ENCODE measurements at regions not wholly inside any gene's neighbourhood (a gene's known extent, or its start where the extent isn't known, plus 50 kb on each side); places are given as distances from the start of the nearest gene placed in this dataset.
"Not testable (repeated sequence)": the region's sequence is repeated elsewhere in the genome, so short reads cannot be mapped to it uniquely, and the experiment has no call there.

GRCh38 chr15:72866182-72866581, 82.6 kb upstream of the ADPGK start:
- no peak for DNase-seq (ENCODE audit: low read depth)

DNA sequence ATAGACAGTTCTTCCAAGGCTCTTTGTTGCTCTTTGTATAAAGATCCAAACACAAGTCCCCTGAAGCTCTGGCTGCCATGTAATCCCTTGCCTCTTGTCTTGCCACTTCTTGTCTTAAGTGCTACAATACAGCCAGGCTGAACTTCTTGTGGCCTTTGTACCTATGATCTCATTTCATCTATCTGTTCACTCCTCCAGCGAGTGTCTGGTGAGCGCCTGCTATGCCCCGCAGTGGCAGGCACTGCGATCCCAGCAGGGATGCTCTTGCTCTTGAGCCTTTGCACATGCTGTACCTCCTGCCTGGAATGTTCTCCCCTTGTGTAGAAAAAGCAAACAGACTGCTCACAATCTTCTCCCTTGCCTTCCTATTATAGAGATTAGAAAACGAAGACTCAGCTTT, 81.9 kb upstream of the ADPGK start:
- no peak for DNase-seq (ENCODE audit: low read depth)

DNA sequence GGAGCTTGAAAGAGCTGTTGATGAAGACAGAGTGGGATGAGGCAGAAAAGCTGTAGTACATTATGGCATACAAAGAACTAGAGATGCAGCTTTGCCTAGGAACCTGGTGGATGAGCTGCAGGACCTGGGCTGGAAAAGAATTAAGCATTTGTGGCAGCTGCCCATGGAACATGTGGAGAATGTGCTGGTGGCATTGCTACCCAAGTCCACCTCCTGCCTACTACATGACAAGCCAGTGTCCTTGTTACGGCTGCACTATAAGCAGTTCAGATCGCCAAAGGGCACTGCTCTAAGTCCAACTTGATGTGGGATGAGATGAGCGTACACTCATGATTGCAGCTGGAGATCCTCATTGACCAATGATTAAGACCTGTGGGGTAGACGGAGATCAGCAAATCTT, 81.1 kb upstream of the ADPGK start:
- no peak for DNase-seq (ENCODE audit: low read depth)

DNA sequence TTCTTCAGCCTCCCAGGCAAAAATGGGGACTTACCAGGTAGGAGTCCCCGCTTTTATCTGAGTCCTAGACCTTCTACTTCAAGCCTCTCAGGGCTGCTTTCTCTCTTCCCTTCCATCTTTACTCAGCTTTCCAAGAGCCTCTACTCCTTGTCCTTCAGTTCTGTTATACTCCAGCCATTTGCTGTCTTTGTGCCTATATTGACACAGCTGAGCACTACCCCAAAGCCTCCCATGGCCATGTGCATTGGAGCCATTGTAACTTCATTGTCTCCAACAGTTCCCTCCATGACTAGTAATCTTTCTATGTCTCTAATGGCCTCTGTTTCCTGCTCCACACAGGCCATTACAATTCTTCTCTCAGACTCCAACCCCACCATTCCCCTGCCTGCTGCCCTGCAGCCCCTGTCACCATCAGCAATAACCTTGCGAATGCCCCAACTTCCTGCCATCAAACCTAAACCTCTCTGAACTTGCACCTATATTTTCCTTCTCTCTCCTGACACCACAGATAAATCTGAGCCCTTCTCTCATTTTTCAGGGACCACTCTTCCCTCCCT, 77.9 kb upstream of the ADPGK start:
- DNase-seq (ENCODE audit: low read depth), result no peak

DNA sequence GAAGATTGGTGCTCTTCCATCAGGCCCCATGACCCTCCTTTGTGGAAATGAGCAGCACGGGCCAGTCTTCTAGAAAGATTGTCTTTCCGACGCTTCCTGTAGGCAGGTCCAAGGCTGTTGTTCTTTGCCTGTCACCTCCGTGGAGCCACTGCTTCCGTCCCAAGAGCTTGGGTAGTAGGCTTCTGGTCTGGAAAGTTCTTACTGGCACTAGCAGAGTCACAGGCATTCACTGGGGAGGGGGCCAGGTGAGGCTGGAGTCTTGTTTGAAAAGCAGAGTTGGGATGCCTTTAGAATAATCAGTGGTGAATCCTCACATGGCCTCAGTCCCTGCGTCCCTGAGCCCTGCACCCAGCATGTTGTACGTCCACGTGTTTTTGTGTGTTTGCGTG, 76.2 kb upstream of the ADPGK start:
- DNase-seq (ENCODE audit: low read depth), result no peak

- no peak for DNase-seq (ENCODE audit: low read depth)
Measured at GRCh38 chr15:72859017-72859756, 75.6 kb upstream of the ADPGK start.

DNA sequence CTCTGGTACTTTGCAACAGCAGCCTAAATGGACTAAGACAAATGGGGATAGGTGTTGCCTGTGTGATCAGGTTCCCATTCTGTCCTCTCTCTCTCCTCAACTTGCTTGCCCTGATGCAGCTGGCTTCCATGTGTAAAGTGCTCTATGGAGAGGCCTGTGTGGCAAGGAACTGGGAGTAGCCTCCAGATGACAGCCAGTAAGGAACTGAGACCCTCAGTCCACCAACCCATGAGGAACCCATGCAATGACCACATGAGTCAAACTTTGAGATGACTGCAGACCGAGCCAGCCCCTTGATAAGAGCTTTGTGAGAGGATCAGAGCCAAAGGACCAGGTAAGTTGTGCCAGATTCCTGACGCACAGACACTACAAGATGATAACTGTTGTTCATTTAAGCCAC, 74.6 kb upstream of the ADPGK start:
- no peak for DNase-seq (ENCODE audit: low read depth)

DNA sequence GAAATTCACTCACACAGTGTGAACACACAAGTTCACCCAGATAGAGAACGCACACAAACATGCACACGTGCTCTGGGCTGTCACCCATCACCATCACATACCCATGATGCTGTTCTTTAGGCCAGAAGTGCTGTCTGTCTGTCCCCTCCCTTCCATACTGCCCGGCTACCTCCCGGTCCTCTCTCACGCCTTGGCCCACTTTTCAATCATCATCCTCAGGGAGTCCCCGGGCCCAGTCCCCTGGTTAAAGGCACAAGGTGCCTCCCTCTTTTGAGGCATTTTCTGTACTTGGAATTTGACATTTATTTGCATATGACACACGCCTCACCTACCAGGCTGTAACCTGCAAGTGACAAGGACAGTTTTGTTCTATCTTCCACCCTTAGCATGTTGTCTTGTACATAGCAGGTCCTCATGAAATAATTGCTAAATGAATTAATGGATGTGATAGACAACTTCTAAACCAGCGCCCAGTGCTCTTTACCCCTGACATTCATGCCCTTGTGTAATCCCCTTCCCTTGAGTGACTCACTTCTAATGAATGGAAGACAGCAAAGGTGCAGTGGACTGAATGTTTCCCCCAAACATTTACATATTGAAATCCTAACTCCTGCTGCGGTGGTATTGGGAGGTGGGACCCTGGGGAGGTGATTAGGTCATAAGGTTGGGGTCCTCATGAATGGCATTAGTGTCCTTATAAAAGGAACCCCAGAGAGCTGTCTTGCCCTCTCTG, 73.9 kb upstream of the ADPGK start:
- no peak for DNase-seq (ENCODE audit: low read depth)

DNA sequence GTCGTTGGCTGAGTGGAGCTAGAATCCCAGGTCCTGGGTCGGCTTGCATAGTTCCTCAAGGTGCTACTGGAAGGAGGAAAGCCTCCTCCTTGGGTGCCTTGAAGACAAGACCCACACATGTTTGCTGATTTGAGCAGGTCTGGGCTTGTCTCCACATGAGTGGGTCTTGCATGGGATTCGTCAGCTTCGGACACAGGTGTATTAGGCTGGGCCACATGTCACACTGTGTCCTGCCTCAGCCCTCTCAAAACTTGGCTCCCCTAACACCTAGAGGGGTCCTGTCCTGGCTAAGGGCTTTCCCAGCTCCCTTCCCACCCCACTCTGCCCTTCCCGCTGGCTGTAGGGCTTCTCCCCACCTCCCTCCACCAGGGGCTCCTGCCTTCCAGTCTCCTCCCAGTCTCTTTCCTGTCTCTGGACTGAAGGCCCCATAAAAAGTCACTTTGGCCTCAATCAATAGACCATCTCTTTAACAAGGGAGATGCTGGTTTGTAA, 73.0 kb upstream of the ADPGK start:
- no peak for DNase-seq (ENCODE audit: low read depth)

DNA sequence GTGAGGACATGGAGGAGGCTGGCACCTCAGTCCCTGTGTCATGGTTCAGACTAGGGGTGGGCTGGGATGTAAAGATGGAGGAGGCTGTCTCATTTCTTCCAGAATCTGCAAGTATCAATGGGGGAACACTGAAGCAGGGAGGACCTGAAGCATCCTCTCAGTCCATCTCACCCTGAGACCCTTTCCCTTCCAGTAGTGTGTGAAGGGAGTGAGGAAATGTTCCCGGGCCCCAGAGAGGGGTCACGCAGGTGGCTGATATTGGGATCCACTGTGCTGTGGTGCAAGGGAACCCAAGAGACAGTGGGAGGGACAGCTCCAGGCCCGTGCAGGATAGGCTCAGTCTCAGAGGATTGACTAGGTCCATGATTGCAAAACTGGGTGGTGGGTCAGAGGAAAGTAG, 72.2 kb upstream of the ADPGK start:
- DNase-seq (ENCODE audit: low read depth), result no peak

DNA sequence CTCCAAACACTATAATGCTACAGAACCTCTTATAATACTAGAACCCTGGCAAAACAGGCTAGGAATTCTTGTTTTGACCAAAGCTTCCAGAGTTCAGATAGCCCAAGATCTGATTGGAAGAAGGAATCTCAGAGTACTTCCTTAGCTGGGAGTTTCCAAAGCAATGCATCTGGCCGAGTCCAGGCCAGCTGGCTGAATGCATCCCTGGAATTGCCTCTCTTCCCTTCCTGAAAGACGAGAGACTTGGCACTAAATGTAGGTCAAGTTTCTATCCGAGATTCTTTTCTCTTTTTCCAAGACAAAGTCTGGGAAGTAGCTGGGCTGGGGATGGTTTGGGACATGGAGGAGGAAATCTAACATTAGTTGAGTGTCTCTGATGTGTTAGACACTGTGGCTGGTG, 68.7 kb upstream of the ADPGK start:
- no peak for DNase-seq (ENCODE audit: low read depth)

DNA sequence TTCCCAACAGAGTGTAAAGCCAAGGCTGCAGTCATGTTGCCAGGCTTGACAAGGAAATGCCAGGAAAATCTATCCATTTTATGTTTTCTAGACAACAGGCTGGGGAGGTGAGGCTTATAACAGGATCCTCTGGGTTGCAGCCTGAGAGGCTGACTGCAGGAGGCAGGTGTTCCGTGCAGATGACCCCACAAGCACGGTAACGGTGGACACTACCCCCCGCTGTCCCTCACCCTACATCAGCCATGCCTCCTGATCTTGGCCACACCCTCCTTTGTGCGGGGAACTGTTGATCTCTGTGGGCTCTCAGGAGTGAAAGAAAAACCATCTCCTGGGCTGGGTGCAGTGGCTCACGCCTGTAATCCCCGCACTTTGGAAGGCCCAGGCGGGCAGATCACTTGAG, 68.0 kb upstream of the ADPGK start:
- DNase-seq (ENCODE audit: low read depth), result no peak

- no peak for DNase-seq (ENCODE audit: low read depth)
Measured at GRCh38 chr15:72850833-72851232, 67.3 kb upstream of the ADPGK start.

GRCh38 chr15:72847806-72848205, 64.2 kb upstream of the ADPGK start:
- DNase-seq (ENCODE audit: low read depth), result no peak

- no peak for DNase-seq (ENCODE audit: low read depth)
Measured at GRCh38 chr15:72847033-72847432, 63.5 kb upstream of the ADPGK start.

DNA sequence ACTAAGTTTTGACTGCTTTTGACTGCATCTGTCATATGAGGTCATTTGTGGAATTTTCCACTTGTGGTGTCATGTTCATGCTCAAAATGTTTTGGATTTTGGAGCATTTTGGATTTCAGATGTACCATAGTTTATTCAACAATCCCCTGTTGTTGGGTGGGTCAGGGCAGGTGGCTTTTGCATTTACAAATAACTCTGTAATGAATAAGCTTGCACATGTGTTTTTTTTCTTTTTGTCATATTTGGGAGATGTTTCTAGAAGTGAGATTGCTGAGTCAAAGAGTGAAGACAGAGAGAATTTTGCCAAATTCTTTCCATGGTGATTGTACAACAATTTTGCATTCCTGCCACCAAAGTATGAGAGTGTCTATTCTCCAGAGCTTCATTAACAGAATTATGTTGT, 62.4 kb upstream of the ADPGK start:
- DNase-seq (ENCODE audit: low read depth), result no peak

DNA sequence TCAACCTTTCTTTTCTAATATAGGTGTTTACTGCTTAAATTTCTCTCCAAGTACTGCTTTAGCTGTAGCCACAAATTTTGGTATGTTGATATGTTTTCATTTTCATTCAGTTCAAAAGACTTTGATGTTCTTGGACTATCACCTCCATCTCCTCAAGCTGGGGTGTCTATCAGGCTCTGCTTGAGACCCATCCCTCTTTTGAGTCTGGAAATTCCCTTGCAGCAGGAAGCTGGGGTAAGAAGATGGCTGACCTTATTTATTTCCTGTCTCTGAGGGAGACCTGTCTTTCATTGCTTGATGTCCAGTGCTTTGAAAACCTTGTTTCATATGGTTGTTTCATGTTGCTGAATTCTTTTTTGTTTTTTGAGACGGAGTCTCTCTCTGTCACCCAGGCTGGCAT, 60.5 kb upstream of the ADPGK start:
- DNase-seq (ENCODE audit: low read depth), result no peak

DNA sequence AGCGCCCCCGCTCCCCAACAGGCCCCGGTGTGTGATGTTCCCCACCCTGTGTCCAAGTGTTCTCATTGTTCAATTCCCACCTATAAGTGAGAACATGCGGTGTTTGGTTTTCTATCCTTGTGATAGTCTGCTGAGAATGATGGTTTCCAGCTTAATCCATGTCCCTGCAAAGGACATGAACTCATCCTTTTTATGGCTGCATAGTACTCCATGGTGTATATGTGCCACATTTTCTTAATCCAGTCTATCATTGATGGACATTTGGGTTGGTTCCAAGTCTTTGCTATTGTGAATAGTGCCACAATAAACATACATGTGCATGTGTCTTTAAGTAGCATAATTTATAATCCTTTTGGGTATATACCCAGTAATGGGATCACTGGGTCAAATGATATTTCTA, 59.8 kb upstream of the ADPGK start:
- not testable (repeated sequence) for DNase-seq (ENCODE audit: low read depth)

DNA sequence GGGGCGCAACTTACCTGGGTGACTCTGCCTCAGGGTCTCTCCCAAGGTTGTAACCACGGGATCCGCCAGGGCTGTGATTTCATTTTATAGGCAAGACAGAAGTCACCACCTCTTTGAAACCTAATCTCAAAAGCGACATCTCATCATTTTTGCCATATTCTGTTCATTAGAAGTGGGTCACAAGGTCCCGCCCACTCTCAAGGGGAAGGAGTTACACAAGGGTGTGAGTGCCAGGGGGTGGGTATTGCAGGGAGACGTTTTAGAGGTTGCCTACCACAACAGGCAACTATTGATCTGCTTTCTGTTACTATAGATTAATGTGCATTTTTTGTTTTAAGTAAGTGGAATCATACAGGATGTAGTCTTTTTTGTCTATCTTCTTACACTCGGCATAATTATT, 56.6 kb upstream of the ADPGK start:
- no peak for DNase-seq (ENCODE audit: low read depth)

DNA sequence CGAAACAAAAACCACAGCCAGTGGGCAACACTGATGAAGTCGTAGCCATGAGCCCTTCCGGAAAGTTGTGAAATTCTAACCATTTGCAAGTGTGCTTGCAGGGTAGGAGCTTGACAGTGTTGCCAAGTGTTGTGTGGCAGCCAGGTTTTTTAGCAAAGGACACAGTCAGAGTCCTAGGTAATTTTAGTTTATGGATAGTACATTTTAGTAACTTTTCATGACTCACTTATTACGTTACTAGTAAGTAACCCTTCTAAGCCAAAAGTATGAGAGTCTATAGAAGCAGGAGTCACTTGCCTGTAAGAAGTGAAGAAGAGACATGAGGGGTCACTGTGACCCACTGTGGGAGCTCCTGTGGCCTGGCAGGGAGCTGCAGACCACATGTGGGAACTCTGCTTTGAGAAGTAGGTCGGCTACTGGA, 54.8 kb upstream of the ADPGK start:
- no peak for DNase-seq (ENCODE audit: low read depth)

DNA sequence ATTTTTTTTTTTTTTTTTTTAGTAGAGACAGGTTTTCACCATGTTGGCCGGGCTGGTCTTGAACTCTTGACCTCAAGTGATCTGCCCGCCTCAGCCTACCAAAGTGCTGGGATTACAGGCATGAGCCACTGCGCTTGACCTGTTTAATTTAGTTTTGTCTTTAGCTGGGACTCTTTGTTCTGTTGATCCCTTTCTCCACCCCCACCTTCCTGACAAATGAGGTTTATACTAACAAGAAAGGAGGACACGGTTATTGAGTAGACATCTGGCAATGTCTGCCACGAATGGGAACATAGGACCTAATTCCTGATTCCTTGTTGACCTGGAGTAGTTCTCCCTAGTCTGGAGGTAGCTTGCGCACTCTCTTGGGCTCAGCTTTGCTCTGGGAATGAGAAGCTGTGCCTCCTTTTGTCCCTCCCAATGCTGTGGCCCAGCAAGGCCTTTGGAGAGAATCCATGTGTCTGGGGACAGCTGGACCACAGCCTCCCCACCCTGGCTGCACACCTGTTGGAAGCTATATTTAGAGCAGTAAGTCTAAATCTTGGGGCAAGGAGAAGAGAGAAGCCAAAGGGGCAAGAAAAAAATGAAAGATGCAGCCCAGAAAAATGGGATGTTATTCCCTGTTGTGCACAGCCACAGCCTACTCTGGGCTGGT, 53.2 kb upstream of the ADPGK start:
- DNase-seq (ENCODE audit: low read depth), result no peak

DNA sequence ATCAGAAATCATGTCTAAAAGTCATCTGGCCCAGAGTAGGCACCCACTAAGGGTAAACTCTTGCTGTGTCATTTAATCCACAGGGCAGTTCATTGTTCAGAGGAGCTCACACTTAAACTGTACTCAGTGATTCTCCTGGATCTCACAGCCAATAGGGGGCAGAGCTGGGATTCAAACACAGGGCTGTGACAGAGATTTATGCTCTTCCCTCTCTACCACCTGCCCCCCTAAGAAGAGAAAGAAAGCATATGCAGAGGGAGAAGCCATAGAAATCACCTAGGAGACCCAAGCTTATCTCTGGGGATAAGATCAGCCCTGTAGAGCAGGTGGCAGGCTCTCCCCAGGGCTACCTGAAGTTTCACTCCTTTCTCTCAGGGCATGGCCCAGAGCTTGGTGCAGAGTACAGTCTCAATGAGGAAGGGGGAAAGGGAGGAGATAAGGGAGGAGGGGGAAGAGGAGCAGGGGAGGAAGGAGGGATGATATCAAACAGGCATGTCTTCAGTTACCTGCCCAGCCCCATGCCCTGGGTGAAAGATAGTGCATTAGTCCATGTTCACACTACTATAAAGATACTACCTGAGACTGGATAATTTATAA, 51.8 kb upstream of the ADPGK start:
- DNase-seq (ENCODE audit: low read depth), result no peak

DNA sequence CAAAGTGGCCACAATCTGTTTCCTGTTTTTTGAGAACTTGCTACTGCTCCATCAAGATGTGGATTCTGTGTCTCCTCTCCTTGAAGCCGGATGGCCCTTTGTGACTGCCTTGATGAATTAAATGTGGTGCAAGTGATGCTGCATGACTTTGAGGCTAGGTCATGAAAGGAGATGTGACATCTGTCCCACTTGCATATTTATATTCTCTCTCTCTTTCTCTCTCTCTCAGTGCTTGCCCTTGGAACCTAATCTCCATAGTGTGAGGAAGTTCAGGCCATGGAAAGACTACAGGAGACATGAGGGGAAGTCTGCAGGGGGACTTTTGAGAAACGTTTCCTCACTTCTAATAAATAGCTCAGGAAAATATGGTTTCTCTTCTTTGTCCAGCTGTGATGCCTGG, 50.0 kb upstream of the ADPGK start:
- DNase-seq (ENCODE audit: low read depth), result no peak
